ENCODE measurements at regions not wholly inside any gene's neighbourhood (a gene's known extent, or its start where the extent isn't known, plus 50 kb on each side); places are given as distances from the start of the nearest gene placed in this dataset.

DNA sequence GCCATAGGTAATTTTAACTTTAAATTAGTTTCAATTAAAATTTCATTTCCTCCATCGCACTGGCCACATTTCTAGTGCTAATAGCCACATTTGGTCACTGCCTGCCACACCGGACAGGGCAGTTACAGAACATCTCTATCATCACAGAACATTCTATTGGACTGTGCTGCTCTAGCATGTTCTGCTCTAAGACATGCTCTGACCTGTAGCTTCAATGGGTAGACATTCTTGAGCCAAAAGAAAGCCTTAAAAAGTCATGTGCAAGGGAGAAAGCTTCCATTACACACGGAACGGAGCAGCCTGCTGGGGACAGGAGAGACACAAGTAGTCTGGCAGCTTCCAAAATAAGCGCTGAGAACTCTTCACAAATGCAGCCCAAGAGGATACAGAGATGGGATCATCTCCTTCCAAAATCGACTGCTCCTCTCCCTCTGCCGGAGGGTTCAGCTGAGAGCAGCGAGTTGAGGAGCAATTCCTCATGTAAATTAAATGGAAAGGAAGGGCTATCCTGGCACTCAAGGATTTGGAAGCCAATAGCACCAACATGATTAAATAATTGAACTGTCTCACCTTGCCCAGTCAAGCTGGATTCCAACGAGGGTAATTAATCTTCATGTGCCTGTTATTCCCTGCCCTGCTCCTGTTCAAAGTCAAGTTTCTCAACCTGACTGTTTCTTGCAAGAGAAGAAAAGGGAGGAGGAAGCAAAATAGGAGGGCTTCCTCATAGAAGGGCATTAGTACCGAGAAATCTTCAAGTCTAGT lies 336.4 kb upstream of the NOCT start:
- H3K27ac ChIP-seq (ENCODE audit: low read depth) = no peak overlapping the region
- no peak for DNase-seq (ENCODE audit: extremely low spot score)

DNA sequence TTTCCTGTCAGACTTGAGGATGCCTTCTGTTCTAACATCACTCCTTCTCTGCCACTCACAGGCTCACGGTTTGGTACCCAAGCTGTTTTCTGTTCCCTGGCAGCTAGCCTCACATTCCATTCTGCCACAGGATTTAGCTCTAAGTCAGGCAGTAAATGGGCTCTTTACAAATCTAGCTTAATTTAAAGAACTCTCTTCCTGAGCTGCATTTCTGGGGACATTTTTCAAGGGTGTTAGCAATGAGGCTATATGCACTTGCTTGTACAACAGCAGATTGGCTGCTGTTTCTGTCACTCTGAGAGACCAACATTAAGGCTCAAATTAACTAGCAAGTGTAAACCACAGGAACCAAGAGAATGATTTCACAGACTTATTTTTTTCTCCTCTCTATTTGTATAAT lies 337.8 kb upstream of the NOCT start:
- no peak overlapping the region for H3K27ac ChIP-seq (ENCODE audit: low read depth)
- no peak for DNase-seq (ENCODE audit: extremely low spot score)
- H3K4me1 ChIP-seq (ENCODE audit: insufficient read depth) = no peaks in the 10 kb centered on the region
- no peaks in the 10 kb centered on the region for H3K36me3 ChIP-seq (ENCODE audit: insufficient read depth)
- WGBS = 52% methylated on average over 1 of the region's 1 CpG
- H3K4me3 ChIP-seq (ENCODE audit: low read depth, low read length) = no peak overlapping the region

More for the DNA sequence above, 336.4 kb upstream of the NOCT start:
- no peak overlapping the region for H3K4me3 ChIP-seq (ENCODE audit: low read depth, low read length)
- H3K4me1 ChIP-seq (ENCODE audit: insufficient read depth) = no peaks in the 10 kb centered on the region
- WGBS = 87% methylated on average over 10 of the region's 10 CpGs
- no peaks in the 10 kb centered on the region for H3K36me3 ChIP-seq (ENCODE audit: insufficient read depth)

DNA sequence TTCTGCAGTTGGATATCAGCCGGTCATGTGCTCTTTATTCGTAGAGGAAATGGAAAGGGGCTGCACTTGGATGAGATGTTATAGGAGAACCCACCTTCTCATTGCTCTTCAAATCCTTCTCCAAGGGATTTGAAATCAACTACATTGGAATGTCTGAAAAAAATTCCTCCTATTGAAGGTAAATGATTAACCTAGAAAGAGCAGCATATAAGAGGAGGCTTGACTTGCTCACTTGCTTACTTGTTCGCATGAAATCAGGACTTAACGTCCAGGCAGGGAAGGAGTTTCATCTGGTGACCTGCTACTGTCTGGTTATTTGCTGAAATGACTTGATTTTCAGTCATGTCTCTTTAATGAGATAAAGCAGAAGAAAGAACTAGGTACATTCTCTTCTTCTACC lies 338.4 kb upstream of the NOCT start:
- no peaks in the 10 kb centered on the region for H3K36me3 ChIP-seq (ENCODE audit: insufficient read depth)
- no peaks in the 10 kb centered on the region for H3K4me1 ChIP-seq (ENCODE audit: insufficient read depth)
- H3K27ac ChIP-seq (ENCODE audit: low read depth) = no peak overlapping the region
- 95% methylated on average over 4 of the region's 4 CpGs for WGBS
- no peak for DNase-seq (ENCODE audit: extremely low spot score)
- no peak overlapping the region for H3K4me3 ChIP-seq (ENCODE audit: low read depth, low read length)

DNA sequence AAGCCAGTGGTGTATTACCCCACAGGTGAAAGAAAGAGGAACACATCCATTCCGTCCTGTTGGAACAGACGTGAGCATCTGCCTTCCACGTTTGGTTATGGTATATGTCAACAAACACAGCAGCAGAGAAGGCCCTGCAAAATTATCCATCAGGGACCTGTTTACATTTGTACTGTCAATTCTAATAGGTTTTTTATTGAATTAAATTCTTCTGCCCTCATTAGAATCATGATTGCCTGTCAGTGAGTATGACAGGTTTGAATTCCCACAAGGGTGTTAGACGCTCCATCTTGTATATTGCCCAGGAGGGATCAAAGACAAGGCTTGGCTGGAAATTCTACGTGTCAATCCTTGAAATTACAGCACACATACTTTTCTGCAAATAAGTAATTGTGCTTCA lies 339.9 kb upstream of the NOCT start:
- WGBS = 90% methylated on average over 5 of the region's 5 CpGs
- DNase-seq (ENCODE audit: extremely low spot score) = no peak
- H3K27ac ChIP-seq (ENCODE audit: low read depth) = no peak overlapping the region
- no peaks in the 10 kb centered on the region for H3K4me1 ChIP-seq (ENCODE audit: insufficient read depth)
- no peak overlapping the region for H3K4me3 ChIP-seq (ENCODE audit: low read depth, low read length)
- H3K36me3 ChIP-seq (ENCODE audit: insufficient read depth) = no peaks in the 10 kb centered on the region

DNA sequence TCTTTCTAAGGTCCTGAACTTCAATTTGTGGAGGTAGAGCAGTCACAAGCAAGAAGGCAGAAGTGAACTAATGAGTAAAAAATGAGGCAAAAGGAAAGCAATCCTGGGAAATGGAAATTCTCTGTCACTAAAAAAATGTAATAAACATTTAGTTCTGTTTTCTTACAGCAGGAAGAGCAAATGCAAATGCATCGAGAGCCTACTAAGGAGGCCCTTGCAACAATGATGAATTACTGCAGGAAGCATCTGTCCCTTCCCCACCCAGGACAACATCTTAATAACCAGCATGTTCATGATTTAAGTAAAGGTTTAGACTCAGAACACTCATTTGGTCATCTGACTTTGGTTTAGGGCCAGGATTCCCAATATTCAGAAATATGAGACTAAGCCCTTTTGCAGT lies 341.4 kb upstream of the NOCT start:
- Histone ChIP-seq H3K4me3 (ENCODE audit: low read depth, low read length) (no peak overlapping the region), H3K36me3 (ENCODE audit: insufficient read depth) (no peaks in the 10 kb centered on the region), H3K4me1 (ENCODE audit: insufficient read depth) (no peaks in the 10 kb centered on the region), H3K27ac (ENCODE audit: low read depth) (no peak overlapping the region)
- no peak for DNase-seq (ENCODE audit: extremely low spot score)
- 70% methylated on average over 1 of the region's 1 CpG for WGBS

DNA sequence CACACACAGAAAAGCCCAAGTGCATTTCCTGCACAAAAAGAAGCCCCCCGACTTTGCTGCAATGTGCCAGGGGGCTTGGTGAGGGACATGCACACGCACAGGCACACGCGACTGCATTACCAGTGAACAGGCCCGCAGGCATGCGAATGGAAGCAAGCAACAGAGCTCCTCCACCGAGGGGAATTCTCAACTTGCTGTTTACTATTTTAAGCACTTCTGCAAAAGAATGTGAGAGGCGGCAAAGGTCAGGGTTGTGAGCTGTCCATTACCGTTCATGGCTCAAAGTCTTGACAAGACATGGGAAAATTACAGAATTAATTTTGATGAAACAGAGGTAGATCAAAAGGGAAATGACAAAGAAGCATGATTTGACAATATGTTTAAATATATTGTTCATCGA lies 342.5 kb upstream of the NOCT start:
- no peak for DNase-seq (ENCODE audit: extremely low spot score)
- Histone ChIP-seq H3K36me3 (ENCODE audit: insufficient read depth) (no peaks in the 10 kb centered on the region), H3K4me1 (ENCODE audit: insufficient read depth) (no peaks in the 10 kb centered on the region), H3K27ac (ENCODE audit: low read depth) (no peak overlapping the region), H3K4me3 (ENCODE audit: low read depth, low read length) (no peak overlapping the region)
- 72% methylated on average over 10 of the region's 10 CpGs for WGBS

DNA sequence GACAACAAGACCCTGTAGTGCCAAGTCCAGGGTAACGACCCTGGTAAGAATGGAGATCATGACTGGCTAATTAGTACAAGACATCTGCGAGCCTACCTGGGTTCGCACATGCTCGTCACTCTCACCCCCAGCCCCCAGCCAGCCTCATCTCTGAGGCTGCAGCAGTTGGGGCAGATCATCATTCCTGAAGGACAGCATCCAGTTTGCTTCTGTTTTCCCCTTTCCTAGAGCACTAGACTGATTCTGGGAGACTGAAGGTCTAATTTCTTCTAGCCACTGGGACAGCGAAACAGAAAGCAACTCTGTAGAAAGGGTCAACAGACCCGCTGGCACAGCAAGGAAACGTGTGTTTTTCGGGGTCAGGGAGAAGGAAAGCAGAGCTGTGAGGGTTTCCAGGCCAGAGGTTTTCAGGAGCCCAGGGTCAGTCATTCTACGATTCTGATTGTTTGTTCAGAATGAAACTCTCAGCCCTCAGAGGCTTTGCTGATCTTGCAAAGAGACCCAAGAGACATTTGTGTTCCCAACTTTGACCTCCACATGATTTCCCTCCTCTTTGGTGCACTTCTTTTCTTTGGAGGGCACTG lies 343.1 kb upstream of the NOCT start:
- no peak for DNase-seq (ENCODE audit: extremely low spot score)
- 89% methylated on average over 9 of the region's 9 CpGs for WGBS
- Histone ChIP-seq H3K4me1 (ENCODE audit: insufficient read depth) (no peaks in the 10 kb centered on the region), H3K36me3 (ENCODE audit: insufficient read depth) (no peaks in the 10 kb centered on the region), H3K4me3 (ENCODE audit: low read depth, low read length) (no peak overlapping the region), H3K27ac (ENCODE audit: low read depth) (no peak overlapping the region)

DNA sequence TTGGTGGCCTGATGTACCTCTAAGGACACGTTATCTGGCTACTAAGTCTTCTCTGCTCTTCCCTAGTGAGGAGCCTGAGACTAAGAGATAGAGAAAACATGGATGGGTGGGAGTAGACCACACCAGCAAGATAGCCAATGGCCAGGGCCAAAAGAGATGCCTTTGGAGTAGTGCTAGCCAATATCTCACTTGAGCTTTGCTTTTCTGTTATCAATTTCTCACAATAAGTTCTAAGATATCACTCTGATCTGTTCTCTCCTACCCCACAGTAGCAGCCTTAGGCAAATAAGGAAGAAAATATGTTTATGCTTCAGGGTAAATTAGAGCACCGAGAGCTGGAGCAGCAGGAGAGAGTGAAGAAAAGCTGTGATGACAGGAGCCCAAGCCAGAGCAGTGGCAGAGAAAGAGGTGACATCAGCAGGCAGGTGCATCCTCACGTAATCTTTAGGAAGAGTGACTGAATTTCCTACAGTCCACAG lies 343.9 kb upstream of the NOCT start:
- no peak overlapping the region for H3K4me3 ChIP-seq (ENCODE audit: low read depth, low read length)
- no peak overlapping the region for H3K27ac ChIP-seq (ENCODE audit: low read depth)
- no peaks in the 10 kb centered on the region for H3K36me3 ChIP-seq (ENCODE audit: insufficient read depth)
- DNase-seq (ENCODE audit: extremely low spot score) = no peak
- 88% methylated on average over 3 of the region's 3 CpGs for WGBS
- no peaks in the 10 kb centered on the region for H3K4me1 ChIP-seq (ENCODE audit: insufficient read depth)

DNA sequence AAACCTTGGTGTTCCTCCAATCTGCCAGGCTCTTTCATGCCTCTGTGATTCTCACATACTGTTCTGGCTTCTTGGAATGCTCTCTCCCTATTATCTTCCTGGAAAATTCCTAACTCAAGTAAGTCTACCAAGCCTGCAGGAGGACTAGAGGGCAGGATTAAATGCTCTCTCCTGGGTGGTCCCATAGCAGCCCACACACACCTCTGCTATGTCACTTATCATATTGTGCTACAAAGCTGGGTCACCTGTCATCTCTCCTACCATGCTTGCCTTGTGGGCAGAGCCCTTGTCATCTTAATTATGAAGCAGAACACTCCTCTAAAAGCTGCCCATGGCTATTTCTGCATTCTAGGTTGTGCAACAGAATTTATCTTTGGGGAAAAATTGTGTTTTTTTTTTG lies 344.5 kb upstream of the NOCT start:
- H3K4me1 ChIP-seq (ENCODE audit: insufficient read depth) = no peaks in the 10 kb centered on the region
- DNase-seq (ENCODE audit: extremely low spot score) = no peak
- no peak overlapping the region for H3K27ac ChIP-seq (ENCODE audit: low read depth)
- no peaks in the 10 kb centered on the region for H3K36me3 ChIP-seq (ENCODE audit: insufficient read depth)
- H3K4me3 ChIP-seq (ENCODE audit: low read depth, low read length) = no peak overlapping the region

DNA sequence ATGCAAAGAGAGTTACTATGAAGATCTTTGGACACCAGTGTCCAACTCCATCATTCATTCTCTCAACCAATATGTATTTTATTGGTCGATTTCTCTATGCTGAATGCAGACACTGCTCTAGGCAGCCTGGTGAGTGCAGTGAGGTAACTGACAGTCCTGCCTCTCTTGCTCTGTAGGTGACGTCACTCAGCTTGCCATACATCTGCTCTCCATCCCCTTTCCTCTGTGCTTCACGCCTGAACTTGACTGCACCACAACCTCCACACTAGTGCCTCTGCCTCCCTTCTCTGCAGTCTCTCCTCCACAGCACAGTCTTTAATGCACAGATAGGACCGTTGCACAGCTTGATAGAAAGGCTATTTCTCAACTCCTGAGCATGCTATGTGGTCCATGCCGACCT lies 344.9 kb upstream of the NOCT start:
- WGBS = 93% methylated on average over 5 of the region's 5 CpGs
- no peak overlapping the region for H3K4me3 ChIP-seq (ENCODE audit: low read depth, low read length)
- H3K36me3 ChIP-seq (ENCODE audit: insufficient read depth) = no peaks in the 10 kb centered on the region
- no peak overlapping the region for H3K27ac ChIP-seq (ENCODE audit: low read depth)
- no peaks in the 10 kb centered on the region for H3K4me1 ChIP-seq (ENCODE audit: insufficient read depth)
- no peak for DNase-seq (ENCODE audit: extremely low spot score)

DNA sequence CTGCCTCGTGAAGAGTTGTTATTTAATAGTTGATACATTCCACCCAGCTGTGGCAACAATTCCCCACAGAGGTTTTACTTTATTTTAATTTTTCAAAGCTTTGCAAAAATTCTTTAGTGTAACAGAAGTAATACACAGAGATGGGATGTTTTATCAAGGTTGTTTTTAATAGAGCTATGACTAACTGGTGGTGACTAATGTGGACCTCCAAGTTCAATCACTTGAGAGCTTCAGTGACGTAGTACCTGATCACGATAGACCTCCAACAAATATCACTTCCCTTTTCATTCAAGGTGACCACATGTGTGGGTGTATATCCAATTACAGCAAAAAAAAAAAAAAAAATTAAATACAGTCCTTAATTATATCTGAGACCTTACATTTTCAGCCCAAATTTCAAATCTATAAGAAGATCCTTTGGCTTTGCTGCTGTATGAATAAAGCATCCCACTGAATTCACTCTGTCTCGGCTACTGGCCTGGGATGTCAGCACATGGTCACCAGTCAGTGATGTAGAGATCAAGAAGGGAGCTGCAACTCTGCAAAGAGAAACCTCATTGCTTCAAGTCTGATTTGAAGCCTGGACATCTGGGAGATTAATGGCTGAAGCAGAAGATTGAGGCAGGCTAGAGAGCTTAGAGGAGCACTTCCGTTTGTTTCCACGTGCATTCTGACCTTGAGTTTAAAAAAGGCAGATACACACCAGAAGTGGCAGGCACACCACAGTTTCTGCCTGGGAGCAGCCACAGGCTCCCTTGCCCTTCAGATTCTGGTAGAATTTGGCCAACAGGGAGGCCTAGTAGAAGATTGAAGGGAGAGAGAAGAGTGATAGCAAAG lies 345.9 kb upstream of the NOCT start:
- H3K36me3 ChIP-seq (ENCODE audit: insufficient read depth) = no peaks in the 10 kb centered on the region
- DNase-seq (ENCODE audit: extremely low spot score) = no peak
- WGBS = 91% methylated on average over 6 of the region's 6 CpGs
- no peak overlapping the region for H3K4me3 ChIP-seq (ENCODE audit: low read depth, low read length)
- no peak overlapping the region for H3K27ac ChIP-seq (ENCODE audit: low read depth)
- no peaks in the 10 kb centered on the region for H3K4me1 ChIP-seq (ENCODE audit: insufficient read depth)

DNA sequence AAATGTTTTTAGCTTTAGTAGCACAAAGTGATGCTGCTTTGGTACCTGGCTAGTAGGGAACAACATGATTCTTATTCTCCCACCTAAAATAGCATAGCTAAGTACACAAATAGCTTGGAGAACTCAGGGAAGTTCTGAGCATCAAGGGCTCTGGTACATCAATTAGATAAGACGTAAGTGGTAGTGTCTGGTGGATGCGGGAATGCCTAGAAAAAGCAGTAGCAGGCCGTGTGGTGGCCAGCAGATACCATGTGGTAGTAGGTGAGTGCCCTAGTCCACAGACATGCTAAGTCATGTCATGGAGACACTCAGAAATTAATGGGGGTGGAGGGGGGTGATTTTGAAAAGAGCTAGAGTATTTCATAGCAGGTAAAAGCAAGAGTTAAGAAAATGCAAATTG lies 347.3 kb upstream of the NOCT start:
- WGBS = 96% methylated on average over 3 of the region's 3 CpGs
- no peaks in the 10 kb centered on the region for H3K36me3 ChIP-seq (ENCODE audit: insufficient read depth)

DNA sequence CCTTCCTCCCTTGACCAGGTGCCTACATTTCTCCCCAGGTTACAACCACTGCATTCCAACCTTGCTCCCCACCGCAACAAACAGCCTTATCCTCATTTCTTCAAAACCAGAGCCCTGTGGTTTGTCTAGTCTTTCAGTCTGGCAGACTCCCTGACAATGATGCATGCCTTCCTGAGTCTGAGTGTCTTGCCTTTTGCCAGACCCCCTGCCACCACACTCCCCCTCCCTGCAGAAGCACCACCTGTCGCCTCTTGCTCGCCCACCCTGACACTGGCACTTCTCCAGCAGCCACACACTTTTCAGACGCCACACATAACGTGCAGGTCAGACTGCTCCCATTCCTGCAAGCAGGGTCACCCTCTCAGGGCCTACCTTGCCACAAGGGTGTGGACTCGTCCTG lies 349.2 kb upstream of the NOCT start:
- 91% methylated on average over 6 of the region's 6 CpGs for whole genome bisulfite sequencing
- no peak for DNase-seq (ENCODE audit: extremely low spot score)
- H3K4me1 ChIP-seq (ENCODE audit: insufficient read depth) = no peaks in the 10 kb centered on the region
- no peak overlapping the region for H3K4me3 ChIP-seq (ENCODE audit: low read depth, low read length)
- H3K27ac ChIP-seq (ENCODE audit: low read depth) = no peak overlapping the region
- no peaks in the 10 kb centered on the region for H3K36me3 ChIP-seq (ENCODE audit: insufficient read depth)

More for the DNA sequence above, 347.3 kb upstream of the NOCT start:
- Histone ChIP-seq H3K27ac (ENCODE audit: low read depth) (no peak overlapping the region), H3K4me3 (ENCODE audit: low read depth, low read length) (no peak overlapping the region), H3K4me1 (ENCODE audit: insufficient read depth) (no peaks in the 10 kb centered on the region)
- DNase-seq (ENCODE audit: extremely low spot score) = no peak

DNA sequence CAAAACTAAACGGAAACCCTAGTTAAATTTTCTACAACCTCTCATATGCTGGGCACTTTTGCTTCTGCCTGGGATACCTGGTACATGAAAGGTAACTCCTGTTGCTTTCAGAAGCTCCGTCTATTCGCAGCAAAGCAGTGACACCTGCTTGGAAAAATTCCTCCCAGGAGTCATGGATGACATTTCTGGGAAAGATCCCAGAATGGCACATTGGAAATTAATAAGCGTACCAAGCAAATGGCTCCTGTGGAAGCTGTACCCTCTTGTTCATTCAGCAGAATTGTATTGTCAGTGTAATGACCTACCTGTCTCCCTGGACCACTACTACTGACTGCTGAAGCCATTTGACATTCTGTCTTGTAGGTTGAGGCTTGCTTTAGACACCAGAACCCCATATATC lies 349.7 kb upstream of the NOCT start:
- no peaks in the 10 kb centered on the region for H3K36me3 ChIP-seq (ENCODE audit: insufficient read depth)
- no peak for DNase-seq (ENCODE audit: extremely low spot score)
- WGBS = 83% methylated on average over 4 of the region's 4 CpGs

More for the DNA sequence above, 349.7 kb upstream of the NOCT start:
- Histone ChIP-seq H3K4me3 (ENCODE audit: low read depth, low read length) (no peak overlapping the region), H3K4me1 (ENCODE audit: insufficient read depth) (no peaks in the 10 kb centered on the region), H3K27ac (ENCODE audit: low read depth) (no peak overlapping the region)
